CD4-positive, alpha-beta T cell treated with Interleukin-15 for 1 hour (primary cell): ENCODE measurements at regions not wholly inside any gene's neighbourhood (a gene's known extent, or its start where the extent isn't known, plus 50 kb on each side); places are given as distances from the start of the nearest gene placed in this dataset.

ENCODE experiments used
- DNase-seq: peaks from one replicate; pipeline ENCODE4 v3.0.0-alpha.2; 2020

DNA sequence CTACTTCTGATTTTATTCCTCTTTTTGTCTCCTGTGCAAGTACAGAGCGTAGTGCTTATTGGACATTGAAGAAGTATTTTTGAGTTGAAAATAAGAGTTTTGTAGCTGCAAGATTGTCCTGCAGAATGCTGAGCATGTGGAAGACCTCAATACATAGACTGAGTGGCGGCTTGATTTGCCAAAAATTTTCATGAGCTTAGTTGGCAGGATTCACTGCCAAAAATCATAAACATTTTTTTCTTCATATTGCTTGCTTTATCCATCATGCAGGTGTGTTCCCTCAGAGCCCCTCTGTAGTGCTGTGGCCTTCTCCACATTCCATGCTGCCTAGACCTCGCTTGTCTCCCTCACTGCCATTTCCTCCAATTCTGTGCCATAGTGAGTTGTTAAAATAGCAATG lies 100.1 kb downstream of the DUSP10 start:
- DNase-seq: no peak

DNA sequence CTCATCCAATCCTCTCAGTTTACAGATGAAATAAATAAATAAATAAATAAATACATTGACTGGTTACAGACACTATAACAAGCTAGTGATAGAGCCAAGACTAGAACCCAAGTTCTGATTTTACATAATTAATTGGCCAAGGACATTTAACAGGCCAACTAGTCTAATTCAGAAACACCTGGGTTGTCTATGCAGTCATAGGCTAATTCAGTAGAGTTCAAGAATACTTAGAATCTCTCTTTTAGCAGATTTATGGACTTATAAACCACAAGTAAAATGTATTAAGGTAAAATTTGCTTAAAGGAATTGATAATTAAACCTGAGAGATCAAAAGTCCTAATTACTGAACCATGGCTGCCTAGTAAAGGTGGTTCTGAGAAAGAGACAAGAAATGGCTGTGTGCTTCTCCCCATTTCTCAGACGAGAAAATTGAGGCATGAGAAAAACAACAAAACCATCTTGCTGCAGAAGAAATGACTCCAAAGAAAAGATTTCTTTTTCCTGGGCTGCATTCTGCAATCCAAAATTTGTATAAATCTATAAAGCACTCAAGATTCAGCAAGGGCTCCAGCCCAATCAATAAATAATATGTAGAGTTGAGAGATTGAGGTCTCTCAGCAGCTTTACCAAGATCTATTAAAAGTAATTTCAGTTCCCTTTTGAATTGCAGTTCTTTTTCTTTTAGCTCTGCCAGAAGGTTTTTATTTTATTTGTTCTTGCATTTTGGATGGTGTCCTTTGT lies 98.3 kb downstream of the DUSP10 start:
- no peak for DNase-seq

DNA sequence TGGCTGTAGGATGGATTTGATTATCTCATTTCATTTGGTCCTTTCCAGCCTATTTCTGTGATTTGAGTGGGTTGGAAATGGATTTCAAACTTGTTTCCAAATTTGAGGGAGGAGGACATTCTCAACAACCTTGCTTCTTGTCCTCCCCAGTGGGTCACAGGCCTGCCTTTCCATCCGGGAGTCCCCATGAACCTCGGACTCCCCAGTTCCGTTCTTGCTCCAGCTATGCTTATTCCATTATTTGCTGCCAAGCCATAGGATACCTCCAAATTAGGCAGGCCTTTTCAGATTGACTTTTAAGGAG lies 97.8 kb downstream of the DUSP10 start:
- no peak for DNase-seq

DNA sequence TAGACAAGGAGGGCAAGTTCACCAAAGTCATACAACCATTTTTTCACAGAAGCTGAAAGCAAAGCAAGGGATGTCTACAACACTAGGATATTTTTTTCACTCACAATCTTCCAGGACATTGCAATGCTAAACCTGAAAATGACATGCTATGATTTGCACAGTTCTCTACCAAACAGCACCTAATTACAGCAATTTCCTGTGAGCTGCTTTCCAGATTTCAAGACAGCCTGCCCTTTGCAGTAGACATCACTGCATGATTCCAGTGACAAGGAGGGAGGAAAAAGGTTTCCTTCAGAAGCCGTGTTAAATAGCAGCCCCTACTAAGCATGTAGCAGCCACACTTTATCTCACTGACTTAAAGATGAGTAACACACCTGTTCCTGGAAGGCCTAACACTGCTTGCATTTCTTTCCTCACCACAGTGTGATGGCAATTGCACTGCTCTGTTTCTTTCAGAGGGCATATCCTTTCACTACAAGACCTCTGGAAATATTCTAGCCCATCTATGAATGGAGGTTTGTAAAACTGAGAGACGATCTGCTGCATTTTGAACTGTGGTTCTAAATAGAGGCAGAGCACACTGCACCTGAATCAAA lies 97.1 kb downstream of the DUSP10 start:
- no peak for DNase-seq

DNA sequence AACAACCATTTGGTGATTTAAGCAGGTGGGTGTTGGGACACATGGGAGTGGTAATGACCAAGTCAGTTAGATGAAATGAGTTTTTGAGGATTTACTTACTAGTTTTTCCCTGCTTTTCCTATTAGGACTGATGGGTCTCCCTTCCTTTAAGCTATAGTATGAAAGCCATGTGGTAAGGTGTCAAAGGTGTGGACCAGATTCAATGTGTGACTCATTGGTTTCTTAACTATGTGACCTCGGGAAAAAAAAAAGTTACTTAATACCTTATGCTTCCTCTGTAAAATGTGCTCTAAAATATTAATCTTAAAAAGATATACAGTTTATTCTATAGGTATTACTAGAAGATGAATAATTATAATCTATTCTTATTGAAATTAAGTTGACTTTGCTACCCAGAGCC lies 93.7 kb downstream of the DUSP10 start:
- no peak for DNase-seq
